GM23248 (cell line): ENCODE measurements at regions not wholly inside any gene's neighbourhood (a gene's known extent, or its start where the extent isn't known, plus 50 kb on each side); places are given as distances from the start of the nearest gene placed in this dataset.
A peak's percentile ranks its signal among the peaks of the same experiment; 100 is the strongest.

ENCODE experiments used
- DNase-seq: peaks from one replicate; pipeline ENCODE4 v3.0.0-alpha.2; 2015
- H2AFZ ChIP-seq: fragments of 200-600 bp; sonication (generic); 2 replicates; pipeline ENCODE4 v1.6.1; 2016; ENCODE audit warnings: antibody characterized with exemption
- H3F3A ChIP-seq: fragments of 200-600 bp; sonication (generic); 2 replicates; pipeline ENCODE4 v1.6.1; 2016; ENCODE audit warnings: mild to moderate bottlenecking, antibody characterized with exemption, mixed run types; ENCODE audit not compliant: insufficient read depth
- H3K27ac ChIP-seq: fragments of 200-600 bp; sonication (generic); 2 replicates; pipeline ENCODE4 v1.5.1; 2016; ENCODE audit warnings: mild to moderate bottlenecking
- H3K27me3 ChIP-seq: fragments of 200-600 bp; sonication (generic); replicated peaks from 2 replicates; pipeline ENCODE4 v1.6.1; 2016; ENCODE audit warnings: mild to moderate bottlenecking; ENCODE audit not compliant: insufficient read depth
- H3K36me3 ChIP-seq: fragments of 200-600 bp; sonication (generic); 2 replicates; pipeline ENCODE4 v1.6.1; 2016; ENCODE audit warnings: low read depth, mild to moderate bottlenecking
- H3K4me1 ChIP-seq: fragments of 200-600 bp; sonication (generic); 2 replicates; pipeline ENCODE4 v1.6.1; 2016; ENCODE audit warnings: mild to moderate bottlenecking; ENCODE audit not compliant: insufficient read depth
- H3K4me2 ChIP-seq: fragments of 200-600 bp; sonication (generic); one replicate; pipeline ENCODE4 v1.6.1; 2016; ENCODE audit warnings: mild to moderate bottlenecking; ENCODE audit not compliant: unreplicated experiment
- H3K4me3 ChIP-seq: fragments of 200-600 bp; sonication (generic); 2 replicates; pipeline ENCODE4 v1.5.1; 2016; ENCODE audit warnings: mild to moderate bottlenecking
- H3K79me2 ChIP-seq: fragments of 200-600 bp; sonication (generic); 2 replicates; pipeline ENCODE4 v1.6.1; 2016; ENCODE audit warnings: mild to moderate bottlenecking; ENCODE audit not compliant: insufficient read depth
- H3K9ac ChIP-seq: fragments of 200-600 bp; sonication (generic); 2 replicates; pipeline ENCODE4 v1.6.1; 2016; ENCODE audit warnings: mild to moderate bottlenecking
- H3K9me2 ChIP-seq: fragments of 200-600 bp; sonication (generic); 2 replicates; pipeline ENCODE4 v1.6.1; 2016; ENCODE audit warnings: mixed run types, mild to moderate bottlenecking, moderate library complexity; ENCODE audit not compliant: insufficient read depth
- H3K9me3 ChIP-seq: fragments of 200-600 bp; sonication (generic); one replicate; pipeline ENCODE4 v1.6.1; 2017; ENCODE audit warnings: low read depth
- H4K20me1 ChIP-seq: fragments of 200-600 bp; sonication (generic); 2 replicates; pipeline ENCODE4 v1.6.0; 2016; ENCODE audit not compliant: insufficient read depth
- EZH2 ChIP-seq: fragments of 200-600 bp; sonication (generic); IDR thresholded peaks from 2 replicates; pipeline ENCODE4 v1.6.1; 2018; ENCODE audit warnings: antibody characterized with exemption, mild to moderate bottlenecking; ENCODE audit not compliant: insufficient read depth, poor library complexity, severe bottlenecking
- EZH2phosphoT487 ChIP-seq: fragments of 200-600 bp; sonication (generic); IDR thresholded peaks from 2 replicates; pipeline ENCODE4 v1.6.1; 2018; ENCODE audit warnings: antibody characterized with exemption, moderate library complexity, mild to moderate bottlenecking, low read depth; ENCODE audit not compliant: insufficient read depth
- WGBS, 2 experiments: methylation state at CpG; one replicate each; pipeline ENCODE4 v1.1.6; 2015 to 2017; ENCODE audit warnings: low lambda C conversion rate in 2 of 2, low coverage in 1 of 2; ENCODE audit errors: missing lambda C conversion rate in 2 of 2; 5-methylcytosine and 5-hydroxymethylcytosine counted together
- in situ Hi-C: fragments of 300-500 bp; cut with MboI; formaldehyde crosslinking; loops from 2 replicates; pipeline ENCODE4 v1.15.0; 2020

GRCh38 chr4:177177541-177178081, 132.1 kb upstream of the NEIL3 start:
- H3K27ac ChIP-seq = peak overlapping the region; percentile 72
- H3K27me3 ChIP-seq = no peaks in the 10 kb centered on the region
- DNase-seq = peak; percentile 80
- no peaks in the 10 kb centered on the region for H3K36me3 ChIP-seq
- peaks cover 7% of the 10 kb centered on the region; the same call in 1 of the 2 replicates for H3K9me2 ChIP-seq
- in situ Hi-C loops = no loop called here
- no peak for TF ChIP-seq EZH2
- no peak for TF ChIP-seq EZH2phosphoT487
- 0 to 6% methylated on average over 1 of the region's 1 CpG for WGBS, 2 experiments
- H3K9ac ChIP-seq = peak overlapping the region; percentile 27; the same call in 1 of the 2 replicates
- H3K4me1 ChIP-seq = peaks cover 35% of the 10 kb centered on the region
- no peaks in the 10 kb centered on the region for H3K9me3 ChIP-seq
- H3K4me2 ChIP-seq = peak overlapping the region; percentile 36
- H2AFZ ChIP-seq = peak overlapping the region; percentile 42
- peak overlapping the region; percentile 24 for H3K4me3 ChIP-seq
- no peaks in the 10 kb centered on the region for H3K79me2 ChIP-seq
- peaks cover 37% of the 10 kb centered on the region for H3F3A ChIP-seq
- H4K20me1 ChIP-seq = no peaks in the 10 kb centered on the region

GRCh38 chr4:177178246-177178645, 131.4 kb upstream of the NEIL3 start:
- WGBS, 2 experiments = 50 to 70% methylated on average over 1 of the region's 1 CpG
- no peak overlapping the region; the same call in 1 of the 2 replicates for H3K9ac ChIP-seq
- no peak overlapping the region for H2AFZ ChIP-seq
- H3K79me2 ChIP-seq = no peaks in the 10 kb centered on the region
- no peaks in the 10 kb centered on the region for H3K9me3 ChIP-seq
- H4K20me1 ChIP-seq = no peaks in the 10 kb centered on the region
- TF ChIP-seq EZH2phosphoT487 (no peak), EZH2 (no peak)
- H3K9me2 ChIP-seq = peaks cover 7% of the 10 kb centered on the region; the same call in 1 of the 2 replicates
- H3K4me2 ChIP-seq = peak overlapping the region; percentile 36
- in situ Hi-C loops = no loop called here
- H3K4me3 ChIP-seq = no peak overlapping the region
- H3K36me3 ChIP-seq = no peaks in the 10 kb centered on the region
- no peak for DNase-seq
- peak overlapping the region; percentile 72 for H3K27ac ChIP-seq
- H3F3A ChIP-seq = peaks cover 37% of the 10 kb centered on the region
- H3K4me1 ChIP-seq = peaks cover 39% of the 10 kb centered on the region
- no peaks in the 10 kb centered on the region for H3K27me3 ChIP-seq

- Histone ChIP-seq H3F3A (peaks cover 29% of the 10 kb centered on the region), H3K27ac (no peak overlapping the region), H2AFZ (peak overlapping the region; percentile 42; the same call in 1 of the 2 replicates), H3K79me2 (no peaks in the 10 kb centered on the region), H4K20me1 (no peaks in the 10 kb centered on the region), H3K36me3 (no peaks in the 10 kb centered on the region), H3K4me3 (no peak overlapping the region), H3K9me2 (peaks cover 7% of the 10 kb centered on the region; the same call in 1 of the 2 replicates), H3K4me1 (peaks cover 46% of the 10 kb centered on the region), H3K27me3 (no peaks in the 10 kb centered on the region), H3K9ac (no peak overlapping the region), H3K4me2 (peak overlapping the region; percentile 49), H3K9me3 (no peaks in the 10 kb centered on the region)
- TF ChIP-seq EZH2phosphoT487 = no peak
- no peak for TF ChIP-seq EZH2
- 13% methylated on average over 4 of the region's 4 CpGs for WGBS, 2 experiments
- DNase-seq = peak; percentile 43
- in situ Hi-C loops = no loop called here
These were observed 127.5 kb upstream of the NEIL3 start for GRCh38 chr4:177182166-177182565.

- H3K9ac ChIP-seq = no peak overlapping the region
- no peak overlapping the region for H3K27ac ChIP-seq
- in situ Hi-C loops = no loop called here
These were observed 126.9 kb upstream of the NEIL3 start for GRCh38 chr4:177182728-177183127.

More at GRCh38 chr4:177182728-177183127, 126.9 kb upstream of the NEIL3 start:
- no peaks in the 10 kb centered on the region for H3K27me3 ChIP-seq
- no peaks in the 10 kb centered on the region for H4K20me1 ChIP-seq
- H2AFZ ChIP-seq = no peak overlapping the region
- H3K9me2 ChIP-seq = peaks cover 7% of the 10 kb centered on the region; the same call in 1 of the 2 replicates
- no peaks in the 10 kb centered on the region for H3K79me2 ChIP-seq
- no peak overlapping the region for H3K4me2 ChIP-seq
- H3K36me3 ChIP-seq = no peaks in the 10 kb centered on the region
- H3K4me3 ChIP-seq = no peak overlapping the region
- 91 to 93% methylated on average over 1 of the region's 1 CpG for WGBS, 2 experiments
- peaks cover 42% of the 10 kb centered on the region for H3K4me1 ChIP-seq
- H3F3A ChIP-seq = peaks cover 23% of the 10 kb centered on the region
- no peaks in the 10 kb centered on the region for H3K9me3 ChIP-seq
- peak; percentile 11 for DNase-seq
- no peak for TF ChIP-seq EZH2
- TF ChIP-seq EZH2phosphoT487 = no peak
